ENCODE measurements at regions not wholly inside any gene's neighbourhood (a gene's known extent, or its start where the extent isn't known, plus 50 kb on each side); places are given as distances from the start of the nearest gene placed in this dataset.

GRCh38 chr2:234394450-234394849, 102.4 kb downstream of the ARL4C start:
- Histone ChIP-seq H3K9me3 (replicated peaks; ENCODE audit: control insufficient read depth, insufficient read depth, low read length) (no peaks in the 10 kb centered on the region), H3K4me2 (ENCODE audit: insufficient read depth, low read length) (no peak overlapping the region), H3K27ac (ENCODE audit: insufficient read depth, low read depth, low read length) (no peak overlapping the region), H3K9ac (replicated peaks; ENCODE audit: extremely low read depth, insufficient read depth, low read length) (no peak overlapping the region), H3K4me1 (ENCODE audit: control insufficient read depth, extremely low read depth, insufficient read depth, low read length) (no peaks in the 10 kb centered on the region), H3K79me2 (ENCODE audit: control insufficient read depth, insufficient read depth, low read length) (no peaks in the 10 kb centered on the region), H4K20me1 (replicated peaks; ENCODE audit: control insufficient read depth, extremely low read depth, insufficient read depth, low read length) (no peaks in the 10 kb centered on the region), H3K4me3 (replicated peaks in 1 of 3; ENCODE audit: insufficient read depth in 1 of 3, low read depth in 1 of 3, low read length in 3 of 3) (no peak overlapping the region), H2AFZ (ENCODE audit: low read depth, low read length) (no peak overlapping the region), H3K9me1 (replicated peaks; ENCODE audit: control insufficient read depth, extremely low read depth, insufficient read depth, low read length) (no peaks in the 10 kb centered on the region), H3K27me3 (ENCODE audit: control insufficient read depth in 2 of 2, insufficient read depth in 2 of 2, low read length in 2 of 2) (no peaks in the 10 kb centered on the region), H3K36me3 (ENCODE audit: control insufficient read depth in 2 of 2, extremely low read depth in 1 of 2, insufficient read depth in 2 of 2, low read length in 2 of 2) (no peaks in the 10 kb centered on the region)
- CTCF ChIA-PET, result no interaction called here
- intact Hi-C loops (cut with micrococcal nuclease), result no loop called here
- POLR2A ChIA-PET, result no interaction called here
- DNase-seq (ENCODE audit: low read depth, low spot score) (no peak), FAIRE-seq (no peak)
- TF ChIP-seq FOS (IDR thresholded peaks at IDR 0.05; ENCODE audit: borderline replicate concordance, insufficient read depth, low read length) (no peak), POLR2AphosphoS5 (IDR thresholded peaks at IDR 0.05; ENCODE audit: insufficient read depth, low read depth, low read length) (no peak)
- dilution Hi-C loops (cut with MboI; ENCODE audit: extremely low pct_ligation_motif_present, low sequenced_read_pairs), result no loop called here
- BruUV-seq (replicated peaks), result no TSS peak

GRCh38 chr2:234393354-234393753, 103.5 kb downstream of the ARL4C start:
- POLR2A ChIA-PET, result no interaction called here
- no peak for FAIRE-seq
- no TSS peak for BruUV-seq (replicated peaks)

More at GRCh38 chr2:234393354-234393753, 103.5 kb downstream of the ARL4C start:
- no peaks in the 10 kb centered on the region for H3K9me1 ChIP-seq (replicated peaks; ENCODE audit: control insufficient read depth, extremely low read depth, insufficient read depth, low read length)
- intact Hi-C loops (cut with micrococcal nuclease), result no loop called here
- TF ChIP-seq POLR2A (IDR thresholded peaks at IDR 0.05; ENCODE audit: low read depth, low read length) (no peak), FOS (IDR thresholded peaks at IDR 0.05; ENCODE audit: borderline replicate concordance, insufficient read depth, low read length) (no peak), MAX (IDR thresholded peaks at IDR 0.05; ENCODE audit: insufficient read depth, insufficient read length) (no peak), GATA2 (IDR thresholded peaks at IDR 0.05; ENCODE audit: insufficient read depth, insufficient read length, low read depth, low read length) (no peak), JUN (IDR thresholded peaks at IDR 0.05; ENCODE audit: borderline replicate concordance, insufficient read depth, insufficient read length, low read depth) (no peak), MYC (IDR thresholded peaks at IDR 0.05; ENCODE audit: low read depth, low read length) (no peak), EZH2 (IDR thresholded peaks at IDR 0.05; ENCODE audit: borderline replicate concordance, low read depth, low read length, severe bottlenecking) (no peak), POLR2AphosphoS5 (IDR thresholded peaks at IDR 0.05; ENCODE audit: insufficient read depth, low read depth, low read length) (no peak), CTCF (IDR thresholded peaks at IDR 0.05; ENCODE audit: extremely low read depth in 1 of 2, insufficient read depth in 1 of 2, low read depth in 1 of 2, low read length in 2 of 2) (no peak)
- dilution Hi-C loops (cut with MboI; ENCODE audit: extremely low pct_ligation_motif_present, low sequenced_read_pairs), result no loop called here
- DNase-seq (ENCODE audit: low read depth, low spot score), result no peak
- CTCF ChIA-PET, result no interaction called here
- H3K27me3 ChIP-seq (ENCODE audit: control insufficient read depth in 2 of 2, insufficient read depth in 2 of 2, low read length in 2 of 2), result peaks cover 0 to 2% of the 10 kb centered on the region in 2 experiments
- H3K27ac ChIP-seq (ENCODE audit: insufficient read depth, low read depth, low read length), result no peak overlapping the region
- no peaks in the 10 kb centered on the region for H3K79me2 ChIP-seq (ENCODE audit: control insufficient read depth, insufficient read depth, low read length)
- no peak overlapping the region for H3K9ac ChIP-seq (replicated peaks; ENCODE audit: extremely low read depth, insufficient read depth, low read length)
- H3K4me1 ChIP-seq (ENCODE audit: control insufficient read depth, extremely low read depth, insufficient read depth, low read length), result no peaks in the 10 kb centered on the region
- no peaks in the 10 kb centered on the region for H3K9me3 ChIP-seq (replicated peaks; ENCODE audit: control insufficient read depth, insufficient read depth, low read length)
- H3K4me3 ChIP-seq (replicated peaks in 1 of 3; ENCODE audit: insufficient read depth in 1 of 3, low read depth in 1 of 3, low read length in 3 of 3), result no peak overlapping the region
- H3K4me2 ChIP-seq (ENCODE audit: insufficient read depth, low read length), result no peak overlapping the region
- no peaks in the 10 kb centered on the region for H4K20me1 ChIP-seq (replicated peaks; ENCODE audit: control insufficient read depth, extremely low read depth, insufficient read depth, low read length)
- H3K36me3 ChIP-seq (ENCODE audit: control insufficient read depth in 2 of 2, extremely low read depth in 1 of 2, insufficient read depth in 2 of 2, low read length in 2 of 2), result no peaks in the 10 kb centered on the region
- no peak overlapping the region for H2AFZ ChIP-seq (ENCODE audit: low read depth, low read length)
